ENCODE measurements at regions not wholly inside any gene's neighbourhood (a gene's known extent, or its start where the extent isn't known, plus 50 kb on each side); places are given as distances from the start of the nearest gene placed in this dataset.
"Not testable (repeated sequence)": the region's sequence is repeated elsewhere in the genome, so short reads cannot be mapped to it uniquely, and the experiment has no call there.

DNA sequence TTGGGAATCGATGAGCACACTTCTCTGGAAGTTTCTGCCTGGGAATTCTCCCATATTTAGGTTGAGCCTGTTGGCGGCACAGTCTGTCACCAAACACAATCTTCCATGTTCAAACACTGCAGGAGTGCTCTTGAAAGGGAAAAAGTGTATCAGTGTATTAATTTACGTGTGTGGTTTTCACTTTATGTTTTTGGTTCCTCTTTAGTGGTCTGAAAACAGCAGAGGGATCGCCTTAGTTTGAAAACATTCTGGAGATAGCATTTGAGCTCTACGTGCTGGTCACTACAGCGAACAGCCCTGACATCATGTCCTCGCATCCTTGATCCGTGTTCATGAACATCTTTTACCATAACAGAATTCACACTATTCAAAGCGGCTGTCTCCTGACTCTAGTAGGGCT lies 57.3 kb upstream of the MTLN start:
- TF ChIP-seq, protein P1, sequence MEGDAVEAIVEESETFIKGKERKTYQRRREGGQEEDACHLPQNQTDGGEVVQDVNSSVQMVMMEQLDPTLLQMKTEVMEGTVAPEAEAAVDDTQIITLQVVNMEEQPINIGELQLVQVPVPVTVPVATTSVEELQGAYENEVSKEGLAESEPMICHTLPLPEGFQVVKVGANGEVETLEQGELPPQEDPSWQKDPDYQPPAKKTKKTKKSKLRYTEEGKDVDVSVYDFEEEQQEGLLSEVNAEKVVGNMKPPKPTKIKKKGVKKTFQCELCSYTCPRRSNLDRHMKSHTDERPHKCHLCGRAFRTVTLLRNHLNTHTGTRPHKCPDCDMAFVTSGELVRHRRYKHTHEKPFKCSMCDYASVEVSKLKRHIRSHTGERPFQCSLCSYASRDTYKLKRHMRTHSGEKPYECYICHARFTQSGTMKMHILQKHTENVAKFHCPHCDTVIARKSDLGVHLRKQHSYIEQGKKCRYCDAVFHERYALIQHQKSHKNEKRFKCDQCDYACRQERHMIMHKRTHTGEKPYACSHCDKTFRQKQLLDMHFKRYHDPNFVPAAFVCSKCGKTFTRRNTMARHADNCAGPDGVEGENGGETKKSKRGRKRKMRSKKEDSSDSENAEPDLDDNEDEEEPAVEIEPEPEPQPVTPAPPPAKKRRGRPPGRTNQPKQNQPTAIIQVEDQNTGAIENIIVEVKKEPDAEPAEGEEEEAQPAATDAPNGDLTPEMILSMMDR (IDR thresholded peaks at IDR 0.05), result not testable (repeated sequence)
- not testable (repeated sequence) for TF ChIP-seq POLR2A, POLR2AphosphoS5 (IDR thresholded peaks at IDR 0.05)
